SK-N-SH treated with all-trans-retinoic acid at 6 μM for 48 hours (cell line): ENCODE measurements at regions not wholly inside any gene's neighbourhood (a gene's known extent, or its start where the extent isn't known, plus 50 kb on each side); places are given as distances from the start of the nearest gene placed in this dataset.

Source experiments
- ATAC-seq: fragments of 200-7000 bp; cut with Tn5 transposase; 3 replicates; pipeline ENCODE4 v1.9.1; 2020; ENCODE audit warnings: mild to moderate bottlenecking, moderate library complexity
- ARNTL ChIP-seq: fragments of 450-650 bp; formaldehyde crosslinking; IDR thresholded peaks from 2 replicates; pipeline ENCODE4 v1.5.0; 2020; ENCODE audit warnings: low read depth, mild to moderate bottlenecking, moderate library complexity, borderline replicate concordance
- BACH2 ChIP-seq: fragments of 250-450 bp; sonication (Bioruptor Pico); IDR thresholded peaks from 2 replicates; pipeline ENCODE4 v1.9.0; 2021; ENCODE audit warnings: mild to moderate bottlenecking, borderline replicate concordance
- CREB5 ChIP-seq: fragments of 250-450 bp; sonication (Bioruptor Pico); IDR thresholded peaks from 2 replicates; pipeline ENCODE4 v1.5.1; 2020; ENCODE audit warnings: low read depth, mild to moderate bottlenecking, moderate library complexity
- CSDC2 ChIP-seq: fragments of 250-450 bp; sonication (Bioruptor Pico); IDR thresholded peaks from 2 replicates; pipeline ENCODE4 v1.5.0; 2020; ENCODE audit warnings: mild to moderate bottlenecking, moderate library complexity
- CSRNP3 ChIP-seq: fragments of 250-450 bp; sonication (Bioruptor Pico); IDR thresholded peaks from 2 replicates; pipeline ENCODE4 v1.5.1; 2021; ENCODE audit warnings: mild to moderate bottlenecking, moderate library complexity
- ESRRG ChIP-seq: fragments of 250-450 bp; sonication (Bioruptor Pico); IDR thresholded peaks from 2 replicates; pipeline ENCODE4 v1.6.1; 2021; ENCODE audit warnings: mild to moderate bottlenecking
- GLIS3 ChIP-seq: fragments of 250-450 bp; sonication (Bioruptor Pico); IDR thresholded peaks from 2 replicates; pipeline ENCODE4 v1.5.0; 2020; ENCODE audit warnings: mild to moderate bottlenecking, moderate library complexity
- PATZ1 ChIP-seq: fragments of 250-450 bp; sonication (Bioruptor Pico); IDR thresholded peaks from 2 replicates; pipeline ENCODE4 v1.8.0; 2020; ENCODE audit warnings: mild to moderate bottlenecking, moderate library complexity, borderline replicate concordance
- POU6F1 ChIP-seq: fragments of 250-450 bp; sonication (Bioruptor Pico); IDR thresholded peaks from 2 replicates; pipeline ENCODE4 v1.8.0; 2021; ENCODE audit warnings: low read depth, mild to moderate bottlenecking, moderate library complexity, borderline replicate concordance
- SNAI2 ChIP-seq: fragments of 250-450 bp; sonication (Bioruptor Pico); IDR thresholded peaks from 2 replicates; pipeline ENCODE4 v1.5.0; 2020; ENCODE audit warnings: mild to moderate bottlenecking, moderate library complexity
- TCF4 ChIP-seq: fragments of 250-450 bp; sonication (Bioruptor Pico); IDR thresholded peaks from 2 replicates; pipeline ENCODE4 v1.8.0; 2021; ENCODE audit warnings: mild to moderate bottlenecking, moderate library complexity, borderline replicate concordance
- TSHZ2 ChIP-seq: fragments of 250-450 bp; sonication (Bioruptor Pico); IDR thresholded peaks from 2 replicates; pipeline ENCODE4 v1.5.0; 2020; ENCODE audit warnings: mild to moderate bottlenecking, moderate library complexity
- ZC3H10 ChIP-seq: fragments of 250-450 bp; sonication (Bioruptor Pico); IDR thresholded peaks from 2 replicates; pipeline ENCODE4 v1.5.1; 2021; ENCODE audit warnings: mild to moderate bottlenecking, moderate library complexity
- ZFP3 ChIP-seq: fragments of 250-450 bp; sonication (Bioruptor Pico); IDR thresholded peaks from 2 replicates; pipeline ENCODE4 v1.5.0; 2020; ENCODE audit warnings: mild to moderate bottlenecking, moderate library complexity
- ZNF565 ChIP-seq: fragments of 450-650 bp; formaldehyde crosslinking; conservative IDR thresholded peaks from 2 replicates; pipeline ENCODE4 v1.5.0; 2020; ENCODE audit warnings: low read depth, mild to moderate bottlenecking, moderate library complexity

- no peak for ATAC-seq
These were observed 284.9 kb upstream of the IRX1 start for GRCh38 chr5:3310541-3311261.

GRCh38 chr5:3309538-3309937 is 286.1 kb upstream of the IRX1 start:
- no peak for ATAC-seq
- no peak for TF ChIP-seq GLIS3
- no peak for TF ChIP-seq CSDC2 (CRISPR knock-in tag)
- TF ChIP-seq PATZ1 (CRISPR knock-in tag), result no peak
- no peak for TF ChIP-seq ZC3H10 (CRISPR knock-in tag)
- no peak for TF ChIP-seq ZFP3 (CRISPR knock-in tag)
- TF ChIP-seq TCF4 (CRISPR knock-in tag), result no peak
- no peak for TF ChIP-seq ESRRG (CRISPR knock-in tag)
- TF ChIP-seq ZNF565 (CRISPR knock-in tag), result no peak
- no peak for TF ChIP-seq CSRNP3

More at GRCh38 chr5:3310541-3311261, 284.9 kb upstream of the IRX1 start:
- TF ChIP-seq BACH2 (CRISPR knock-in tag) (no peak), ESRRG (CRISPR knock-in tag) (no peak), PATZ1 (CRISPR knock-in tag) (no peak), TSHZ2 (CRISPR knock-in tag) (no peak), CREB5 (CRISPR knock-in tag) (no peak), GLIS3 (no peak), TCF4 (CRISPR knock-in tag) (no peak), SNAI2 (CRISPR knock-in tag) (no peak), CSRNP3 (no peak), POU6F1 (CRISPR knock-in tag) (no peak), ZFP3 (CRISPR knock-in tag) (no peak), ARNTL (no peak)
